Smooth muscle cell (in vitro differentiated cells): ENCODE measurements at regions not wholly inside any gene's neighbourhood (a gene's known extent, or its start where the extent isn't known, plus 50 kb on each side); places are given as distances from the start of the nearest gene placed in this dataset.
"Not testable (repeated sequence)": the region's sequence is repeated elsewhere in the genome, so short reads cannot be mapped to it uniquely, and the experiment has no call there.

Experiments used
- DNase-seq: peaks from one replicate; lab custom pipeline; 2025; ENCODE audit not compliant: unreplicated experiment; lab: John Stamatoyannopoulos, UW
- H2AFZ ChIP-seq: fragments of 200-600 bp; sonication (generic); 2 replicates; pipeline ENCODE4 v1.6.0; 2016; ENCODE audit warnings: antibody characterized with exemption, low read depth, mild to moderate bottlenecking
- H3F3A ChIP-seq: fragments of 200-600 bp; sonication (generic); 2 replicates; pipeline ENCODE4 v1.6.0; 2017; ENCODE audit warnings: antibody characterized with exemption, low read depth
- H3K27ac ChIP-seq: fragments of 200-600 bp; sonication (generic); 2 replicates; pipeline ENCODE4 v1.5.1; 2016; ENCODE audit warnings: low read depth, mild to moderate bottlenecking
- H3K27me3 ChIP-seq: fragments of 200-600 bp; sonication (generic); 2 replicates; pipeline ENCODE4 v1.6.1; 2016; ENCODE audit warnings: low read depth, mild to moderate bottlenecking
- H3K36me3 ChIP-seq: fragments of 200-600 bp; sonication (generic); 2 replicates; pipeline ENCODE4 v1.5.1; 2016; ENCODE audit warnings: low read depth
- H3K4me1 ChIP-seq: fragments of 200-600 bp; sonication (generic); 2 replicates; pipeline ENCODE4 v1.5.1; 2016; ENCODE audit warnings: low read depth
- H3K4me2 ChIP-seq: fragments of 200-600 bp; sonication (generic); 2 replicates; pipeline ENCODE4 v1.6.0; 2016; ENCODE audit warnings: mild to moderate bottlenecking
- H3K4me3 ChIP-seq: fragments of 200-600 bp; sonication (generic); 2 replicates; pipeline ENCODE4 v1.5.1; 2016; ENCODE audit warnings: mild to moderate bottlenecking
- H3K79me2 ChIP-seq: fragments of 200-600 bp; sonication (generic); 2 replicates; pipeline ENCODE4 v1.6.0; 2016; ENCODE audit warnings: low read depth, mild to moderate bottlenecking
- H3K9ac ChIP-seq: fragments of 200-600 bp; sonication (generic); 2 replicates; pipeline ENCODE4 v1.6.0; 2016; ENCODE audit warnings: low read depth
- H3K9me3 ChIP-seq: fragments of 200-600 bp; sonication (generic); replicated peaks from 2 replicates; pipeline ENCODE4 v1.5.1; 2016; ENCODE audit warnings: low read depth
- H4K20me1 ChIP-seq: fragments of 200-600 bp; sonication (generic); 2 replicates; pipeline ENCODE4 v1.6.0; 2016; ENCODE audit warnings: low read depth
- CTCF ChIP-seq: fragments of 200-600 bp; sonication (generic); IDR thresholded peaks from 2 replicates; pipeline ENCODE4 v1.5.1; 2017; ENCODE audit warnings: borderline replicate concordance, mild to moderate bottlenecking, antibody characterized with exemption; ENCODE audit not compliant: insufficient read depth, poor library complexity, severe bottlenecking
- WGBS: methylation state at CpG from one replicate; pipeline ENCODE4 v1.1.7; 2016; ENCODE audit warnings: low lambda C conversion rate; 5-methylcytosine and 5-hydroxymethylcytosine counted together

DNA sequence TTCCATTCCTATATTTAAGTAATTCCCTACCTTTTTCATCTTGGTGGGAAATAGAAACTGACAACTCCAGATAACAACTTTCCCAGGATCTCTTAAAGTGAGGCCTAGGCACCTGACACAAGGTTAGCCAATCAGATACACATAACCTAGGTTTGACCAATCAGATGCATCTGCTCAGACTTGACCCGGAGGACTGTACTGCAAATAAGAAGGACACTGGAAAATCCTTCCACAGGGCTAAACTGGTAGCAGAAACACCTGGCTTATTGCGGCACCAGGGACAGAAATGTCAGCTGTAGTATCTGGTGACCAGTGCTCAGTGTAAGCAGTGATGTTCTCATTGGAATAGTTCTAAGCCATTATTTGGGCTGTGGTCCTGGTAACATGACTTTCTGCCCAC, 204.5 kb upstream of the SLCO3A1 start:
- Histone ChIP-seq H3K79me2 (no peaks in the 10 kb centered on the region), H3K4me1 (no peaks in the 10 kb centered on the region), H3K27ac (no peak overlapping the region), H3K9me3 (no peaks in the 10 kb centered on the region), H2AFZ (no peak overlapping the region), H3K4me3 (no peak overlapping the region), H3K9ac (no peak overlapping the region), H3K27me3 (no peaks in the 10 kb centered on the region), H3K36me3 (no peaks in the 10 kb centered on the region), H4K20me1 (no peaks in the 10 kb centered on the region), H3F3A (no peaks in the 10 kb centered on the region), H3K4me2 (no peak overlapping the region)
- DNase-seq: no peak
- WGBS: 96% methylated on average over 2 of the region's 2 CpGs
- TF ChIP-seq CTCF: no peak

GRCh38 chr15:91649831-91650321, 203.6 kb upstream of the SLCO3A1 start:
- Histone ChIP-seq H3K4me2 (no peak overlapping the region), H3K9me3 (no peaks in the 10 kb centered on the region), H3K9ac (no peak overlapping the region), H4K20me1 (no peaks in the 10 kb centered on the region), H2AFZ (no peak overlapping the region), H3K27me3 (no peaks in the 10 kb centered on the region), H3K4me1 (no peaks in the 10 kb centered on the region), H3F3A (no peaks in the 10 kb centered on the region), H3K27ac (no peak overlapping the region), H3K79me2 (no peaks in the 10 kb centered on the region), H3K4me3 (no peak overlapping the region), H3K36me3 (no peaks in the 10 kb centered on the region)
- TF ChIP-seq CTCF: no peak
- no peak for DNase-seq
- WGBS: 83% methylated on average over 4 of the region's 4 CpGs

GRCh38 chr15:91651251-91651650, 202.3 kb upstream of the SLCO3A1 start:
- no peak overlapping the region for H2AFZ ChIP-seq
- no peaks in the 10 kb centered on the region for H3K4me1 ChIP-seq
- H3K36me3 ChIP-seq: no peaks in the 10 kb centered on the region
- H3K4me2 ChIP-seq: no peak overlapping the region
- no peak overlapping the region for H3K27ac ChIP-seq
- no peak overlapping the region for H3K9ac ChIP-seq
- no peak for DNase-seq
- H3K4me3 ChIP-seq: no peak overlapping the region
- no peaks in the 10 kb centered on the region for H3K9me3 ChIP-seq
- H4K20me1 ChIP-seq: no peaks in the 10 kb centered on the region
- H3K79me2 ChIP-seq: no peaks in the 10 kb centered on the region
- H3K27me3 ChIP-seq: no peaks in the 10 kb centered on the region
- WGBS: 90% methylated on average over 3 of the region's 3 CpGs
- no peak for TF ChIP-seq CTCF
- no peaks in the 10 kb centered on the region for H3F3A ChIP-seq

GRCh38 chr15:91652610-91653207, 200.8 kb upstream of the SLCO3A1 start:
- H3K79me2 ChIP-seq: no peaks in the 10 kb centered on the region
- no peak overlapping the region for H2AFZ ChIP-seq
- H3K9ac ChIP-seq: no peak overlapping the region
- H3K4me3 ChIP-seq: no peak overlapping the region
- no peaks in the 10 kb centered on the region for H3K4me1 ChIP-seq
- H3K27me3 ChIP-seq: no peaks in the 10 kb centered on the region
- no peaks in the 10 kb centered on the region for H3F3A ChIP-seq
- H3K9me3 ChIP-seq: no peaks in the 10 kb centered on the region
- H3K27ac ChIP-seq: no peak overlapping the region
- no peaks in the 10 kb centered on the region for H4K20me1 ChIP-seq
- TF ChIP-seq CTCF: no peak
- WGBS: 76% methylated on average over 7 of the region's 7 CpGs
- DNase-seq: no peak
- no peak overlapping the region for H3K4me2 ChIP-seq
- no peaks in the 10 kb centered on the region for H3K36me3 ChIP-seq

- H3K4me1 ChIP-seq, H4K20me1 ChIP-seq, H3K27ac ChIP-seq, H3K9ac ChIP-seq, H3F3A ChIP-seq, H3K9me3 ChIP-seq, H2AFZ ChIP-seq, H3K79me2 ChIP-seq, DNase-seq, H3K36me3 ChIP-seq, H3K4me2 ChIP-seq, H3K27me3 ChIP-seq, H3K4me3 ChIP-seq: not testable (repeated sequence)
- 92% methylated on average over 12 of the region's 12 CpGs for WGBS
Measured at GRCh38 chr15:91655563-91656290, 197.8 kb upstream of the SLCO3A1 start.
